B cell (primary cell): ENCODE measurements at regions not wholly inside any gene's neighbourhood (a gene's known extent, or its start where the extent isn't known, plus 50 kb on each side); places are given as distances from the start of the nearest gene placed in this dataset.

Experiments
- CTCF ChIP-seq: fragments of 200-600 bp; IDR thresholded peaks from one replicate; pipeline ENCODE4 v1.8.0; 2022; ENCODE audit warnings: antibody characterized with exemption, mild to moderate bottlenecking
- EZH2 ChIP-seq: IDR thresholded peaks from 2 replicates; pipeline ENCODE4 v1.6.1; 2012; ENCODE audit warnings: borderline replicate concordance, low read depth, mild to moderate bottlenecking, moderate library complexity, low read length; ENCODE audit not compliant: insufficient read depth, poor library complexity, severe bottlenecking

- TF ChIP-seq CTCF, result no peak
- TF ChIP-seq EZH2, result no peak
Observed at GRCh38 chr13:109605846-109606245, 180.5 kb downstream of the IRS2 start.
